HUES6 (cell line): ENCODE measurements at regions not wholly inside any gene's neighbourhood (a gene's known extent, or its start where the extent isn't known, plus 50 kb on each side); places are given as distances from the start of the nearest gene placed in this dataset.

Experiments used
- H3K27ac ChIP-seq: 2 replicates; pipeline ENCODE4 v1.7.0; 2013; ENCODE audit warnings: low read depth, mild to moderate bottlenecking, low read length, inconsistent platforms
- H3K27me3 ChIP-seq: 2 replicates; pipeline ENCODE4 v1.6.1; 2013; ENCODE audit warnings: low read length; ENCODE audit not compliant: control insufficient read depth, insufficient read depth
- H3K36me3 ChIP-seq: 2 replicates; pipeline ENCODE4 v1.6.1; 2013; ENCODE audit warnings: low read length; ENCODE audit not compliant: control insufficient read depth, insufficient read depth
- H3K4me1 ChIP-seq: 2 replicates; pipeline ENCODE4 v1.6.1; 2013; ENCODE audit warnings: low read length; ENCODE audit not compliant: control insufficient read depth, insufficient read depth
- H3K4me3 ChIP-seq: 2 replicates; pipeline ENCODE4 v1.5.1; 2013; ENCODE audit warnings: low read depth, low read length
- H3K9ac ChIP-seq: one replicate; pipeline ENCODE4 v1.6.1; 2013; ENCODE audit warnings: mild to moderate bottlenecking, low read length
- H3K9me3 ChIP-seq: 2 replicates; pipeline ENCODE4 v1.6.1; 2013; ENCODE audit warnings: low read depth, low read length; ENCODE audit not compliant: control insufficient read depth, insufficient read depth

DNA sequence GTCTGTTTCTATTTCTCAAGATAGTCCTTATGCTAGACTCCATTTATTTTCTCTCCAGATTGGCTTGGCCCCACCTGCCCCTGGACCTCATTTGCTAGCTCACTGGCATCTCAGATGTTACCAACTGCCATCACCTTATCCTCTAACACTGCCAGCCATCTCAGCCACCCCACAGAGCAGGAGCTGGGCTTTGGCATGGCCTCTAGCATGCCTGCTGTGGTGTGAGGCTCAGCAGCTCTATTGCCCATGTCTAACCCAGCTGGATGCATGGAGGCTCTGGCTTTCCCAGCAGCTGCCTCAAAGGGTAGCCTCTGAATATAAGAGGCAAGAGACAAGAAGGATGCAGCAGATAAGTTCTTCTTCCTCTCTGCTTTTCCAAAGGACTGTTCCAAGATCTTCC lies 373.4 kb downstream of the TNS1 start:
- no peak overlapping the region for H3K4me3 ChIP-seq
- H3K9ac ChIP-seq: no peak overlapping the region
- no peaks in the 10 kb centered on the region for H3K9me3 ChIP-seq
- no peaks in the 10 kb centered on the region for H3K36me3 ChIP-seq
- no peak overlapping the region for H3K27ac ChIP-seq
- H3K4me1 ChIP-seq: no peaks in the 10 kb centered on the region
- no peaks in the 10 kb centered on the region for H3K27me3 ChIP-seq

- no peak overlapping the region for H3K27ac ChIP-seq
- H3K4me3 ChIP-seq: no peak overlapping the region
- no peaks in the 10 kb centered on the region for H3K9me3 ChIP-seq
- H3K9ac ChIP-seq: no peak overlapping the region
- H3K36me3 ChIP-seq: no peaks in the 10 kb centered on the region
- no peaks in the 10 kb centered on the region for H3K4me1 ChIP-seq
- no peaks in the 10 kb centered on the region for H3K27me3 ChIP-seq
Measured at GRCh38 chr2:217628061-217628460, 374.7 kb downstream of the TNS1 start.

DNA sequence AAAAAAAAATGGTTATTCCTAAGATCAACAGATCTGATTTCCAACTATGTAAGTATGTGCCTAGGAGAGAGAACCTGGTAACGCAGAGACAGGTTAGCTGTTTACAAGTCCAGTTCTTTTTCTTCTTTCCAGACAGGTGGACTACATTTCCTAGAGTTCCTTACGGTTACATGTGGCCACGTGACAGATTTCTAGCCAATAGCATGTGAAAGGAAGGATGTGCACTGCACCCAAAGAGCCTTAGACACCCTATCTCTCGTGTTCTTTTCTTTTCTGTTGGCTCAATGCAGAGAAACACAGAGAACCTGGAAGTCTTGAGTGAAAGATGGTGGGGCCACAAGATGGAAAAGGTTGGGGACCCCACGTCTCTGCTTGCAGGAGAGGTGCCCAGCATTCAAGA lies 375.9 kb downstream of the TNS1 start:
- Histone ChIP-seq H3K27me3 (no peaks in the 10 kb centered on the region), H3K4me3 (no peak overlapping the region), H3K4me1 (peaks cover 11% of the 10 kb centered on the region), H3K9me3 (no peaks in the 10 kb centered on the region), H3K9ac (no peak overlapping the region), H3K27ac (no peak overlapping the region), H3K36me3 (no peaks in the 10 kb centered on the region)

DNA sequence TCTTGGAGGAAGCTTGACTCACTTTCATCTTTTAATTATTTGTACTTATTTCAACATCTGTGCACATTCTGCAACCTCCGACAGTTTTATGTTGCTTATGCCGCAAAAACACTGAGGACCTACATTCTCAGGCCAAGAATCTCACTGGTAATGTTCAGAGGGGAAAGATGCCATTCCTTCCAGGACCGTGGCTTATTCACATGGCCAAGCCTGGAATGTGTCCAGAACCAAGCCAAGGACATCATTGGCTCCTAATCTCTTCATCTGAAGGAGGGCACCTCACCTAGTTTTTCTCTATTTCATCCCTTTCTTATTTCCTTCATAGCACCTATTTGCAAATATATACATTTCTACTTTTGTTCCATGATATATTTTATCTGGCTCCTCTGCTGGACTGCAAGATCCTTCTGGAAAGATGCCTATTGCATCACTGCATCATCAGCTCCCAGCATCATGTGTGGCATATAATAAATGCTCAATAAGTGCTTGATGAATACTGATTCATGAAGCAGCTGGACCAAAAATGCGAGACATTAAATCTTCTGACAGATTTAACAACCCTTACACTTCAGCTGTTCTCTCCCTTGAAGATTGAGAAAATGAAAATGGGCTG lies 377.1 kb downstream of the TNS1 start:
- Histone ChIP-seq H3K27me3 (no peaks in the 10 kb centered on the region), H3K9me3 (no peaks in the 10 kb centered on the region), H3K27ac (no peak overlapping the region), H3K36me3 (no peaks in the 10 kb centered on the region), H3K4me1 (peaks cover 16% of the 10 kb centered on the region), H3K9ac (no peak overlapping the region), H3K4me3 (no peak overlapping the region)

DNA sequence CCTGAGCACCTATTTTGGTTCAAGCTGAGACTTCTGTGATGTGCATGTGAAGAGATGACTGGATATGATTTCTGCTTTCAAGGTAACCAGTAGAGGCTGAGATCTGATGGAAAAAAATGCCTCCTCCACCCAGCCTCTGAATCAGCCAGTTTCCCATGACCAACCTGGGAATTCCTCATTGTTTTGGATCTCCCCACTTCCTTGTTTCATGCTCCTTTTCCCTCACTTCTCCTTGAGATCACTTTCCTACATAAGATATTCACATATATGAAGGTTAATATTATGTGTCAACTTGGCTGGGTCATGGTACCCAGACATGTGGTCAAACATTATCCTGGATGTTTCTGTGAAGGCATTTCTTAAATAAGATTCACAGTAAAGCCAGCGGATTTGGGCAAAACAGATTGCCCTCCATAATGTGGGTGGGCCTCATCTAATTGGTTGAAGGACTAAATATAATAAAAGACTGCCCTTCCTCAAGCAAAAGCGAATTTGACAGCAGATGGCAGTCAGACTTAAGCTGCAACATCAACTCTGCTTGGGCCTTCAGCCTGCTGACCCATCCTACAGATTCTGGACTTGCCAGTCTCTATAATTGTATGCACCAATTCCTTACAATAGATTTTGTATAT lies 379.4 kb downstream of the TNS1 start:
- no peaks in the 10 kb centered on the region for H3K9me3 ChIP-seq
- no peaks in the 10 kb centered on the region for H3K27me3 ChIP-seq
- no peak overlapping the region for H3K4me3 ChIP-seq
- peaks cover 16% of the 10 kb centered on the region for H3K4me1 ChIP-seq
- no peaks in the 10 kb centered on the region for H3K36me3 ChIP-seq
- H3K9ac ChIP-seq: no peak overlapping the region
- H3K27ac ChIP-seq: no peak overlapping the region

- Histone ChIP-seq H3K36me3 (no peaks in the 10 kb centered on the region), H3K27ac (no peak overlapping the region)
Measured at GRCh38 chr2:217622205-217623060, 380.4 kb downstream of the TNS1 start.

GRCh38 chr2:217621391-217621801 lies 381.4 kb downstream of the TNS1 start:
- Histone ChIP-seq H3K9me3 (no peaks in the 10 kb centered on the region), H3K4me1 (peaks cover 16% of the 10 kb centered on the region), H3K4me3 (no peak overlapping the region), H3K9ac (no peak overlapping the region), H3K36me3 (no peaks in the 10 kb centered on the region), H3K27ac (no peak overlapping the region), H3K27me3 (no peaks in the 10 kb centered on the region)

More at GRCh38 chr2:217622205-217623060, 380.4 kb downstream of the TNS1 start:
- Histone ChIP-seq H3K4me1 (peaks cover 16% of the 10 kb centered on the region), H3K4me3 (no peak overlapping the region), H3K27me3 (no peaks in the 10 kb centered on the region), H3K9ac (no peak overlapping the region), H3K9me3 (no peaks in the 10 kb centered on the region)

- Histone ChIP-seq H3K27ac (no peak overlapping the region), H3K27me3 (no peaks in the 10 kb centered on the region), H3K36me3 (no peaks in the 10 kb centered on the region), H3K4me3 (no peak overlapping the region), H3K9me3 (no peaks in the 10 kb centered on the region), H3K9ac (no peak overlapping the region), H3K4me1 (peaks cover 16% of the 10 kb centered on the region)
Measured at GRCh38 chr2:217618744-217619143, 384.1 kb downstream of the TNS1 start.

- Histone ChIP-seq H3K27ac (no peak overlapping the region), H3K4me1 (peaks cover 12% of the 10 kb centered on the region), H3K36me3 (no peaks in the 10 kb centered on the region), H3K27me3 (no peaks in the 10 kb centered on the region), H3K9ac (no peak overlapping the region), H3K4me3 (no peak overlapping the region), H3K9me3 (no peaks in the 10 kb centered on the region)
Measured at GRCh38 chr2:217617616-217618022, 385.2 kb downstream of the TNS1 start.

DNA sequence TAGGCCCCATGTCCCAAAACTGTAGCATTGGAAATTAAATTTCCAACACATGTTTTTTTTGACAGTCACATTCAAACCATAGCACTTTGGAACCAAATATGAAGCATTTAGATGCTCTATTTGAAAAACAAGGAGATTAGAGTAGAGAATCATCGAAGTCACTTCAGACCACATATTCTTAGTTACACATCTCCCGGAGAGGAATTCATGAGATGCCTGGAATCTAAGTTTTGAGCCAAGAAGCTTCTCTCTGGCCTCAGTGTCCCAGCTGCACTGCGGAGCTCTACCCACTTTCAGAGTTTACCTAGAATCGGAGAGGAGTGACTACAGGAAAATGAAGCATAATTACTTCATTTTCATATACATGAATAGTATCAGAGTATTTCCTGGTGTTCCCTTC lies 385.9 kb downstream of the TNS1 start:
- H3K27ac ChIP-seq: no peak overlapping the region
- peaks cover 5% of the 10 kb centered on the region for H3K4me1 ChIP-seq
- no peaks in the 10 kb centered on the region for H3K36me3 ChIP-seq
- no peak overlapping the region for H3K9ac ChIP-seq
- H3K4me3 ChIP-seq: no peak overlapping the region
- H3K9me3 ChIP-seq: no peaks in the 10 kb centered on the region
- H3K27me3 ChIP-seq: no peaks in the 10 kb centered on the region

DNA sequence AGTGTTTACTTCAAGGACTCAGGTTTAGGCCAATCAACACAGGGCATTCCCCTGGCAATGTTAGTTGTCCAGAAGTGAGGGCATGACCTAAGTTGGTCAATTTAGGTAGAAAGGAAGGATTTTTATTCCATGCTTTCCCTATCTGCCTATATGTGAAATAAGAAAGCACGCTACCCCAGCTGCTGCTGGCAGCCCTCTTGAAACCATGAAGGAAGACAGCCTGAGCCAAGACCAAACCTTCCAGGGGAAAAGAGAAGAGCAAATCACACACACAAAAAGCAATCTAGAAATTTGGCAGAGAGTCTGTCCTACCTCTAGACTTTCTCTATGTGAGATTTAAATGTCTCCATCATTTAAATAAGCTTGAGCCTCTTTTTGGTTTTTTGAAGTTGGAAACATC lies 387.6 kb downstream of the TNS1 start:
- Histone ChIP-seq H3K36me3 (no peaks in the 10 kb centered on the region), H3K9ac (no peak overlapping the region), H3K4me3 (no peak overlapping the region), H3K27ac (no peak overlapping the region), H3K9me3 (no peaks in the 10 kb centered on the region), H3K4me1 (peaks cover 6% of the 10 kb centered on the region; the same call in 1 of the 2 replicates), H3K27me3 (no peaks in the 10 kb centered on the region)
